ENCODE measurements at regions not wholly inside any gene's neighbourhood (a gene's known extent, or its start where the extent isn't known, plus 50 kb on each side); places are given as distances from the start of the nearest gene placed in this dataset.

GRCh38 chr5:3282841-3283240 is 312.8 kb upstream of the IRX1 start:
- Histone ChIP-seq H3K4me1 (replicated peaks) (no peaks in the 10 kb centered on the region), H3K4me3 (no peak overlapping the region), H3K27ac (no peak overlapping the region), H3K9me3 (no peaks in the 10 kb centered on the region), H3K36me3 (no peaks in the 10 kb centered on the region), H3K27me3 (replicated peaks; ENCODE audit: insufficient read depth) (no peaks in the 10 kb centered on the region)
- intact Hi-C loops (cut with DNase I): no loop called here
- TF ChIP-seq, protein P1, sequence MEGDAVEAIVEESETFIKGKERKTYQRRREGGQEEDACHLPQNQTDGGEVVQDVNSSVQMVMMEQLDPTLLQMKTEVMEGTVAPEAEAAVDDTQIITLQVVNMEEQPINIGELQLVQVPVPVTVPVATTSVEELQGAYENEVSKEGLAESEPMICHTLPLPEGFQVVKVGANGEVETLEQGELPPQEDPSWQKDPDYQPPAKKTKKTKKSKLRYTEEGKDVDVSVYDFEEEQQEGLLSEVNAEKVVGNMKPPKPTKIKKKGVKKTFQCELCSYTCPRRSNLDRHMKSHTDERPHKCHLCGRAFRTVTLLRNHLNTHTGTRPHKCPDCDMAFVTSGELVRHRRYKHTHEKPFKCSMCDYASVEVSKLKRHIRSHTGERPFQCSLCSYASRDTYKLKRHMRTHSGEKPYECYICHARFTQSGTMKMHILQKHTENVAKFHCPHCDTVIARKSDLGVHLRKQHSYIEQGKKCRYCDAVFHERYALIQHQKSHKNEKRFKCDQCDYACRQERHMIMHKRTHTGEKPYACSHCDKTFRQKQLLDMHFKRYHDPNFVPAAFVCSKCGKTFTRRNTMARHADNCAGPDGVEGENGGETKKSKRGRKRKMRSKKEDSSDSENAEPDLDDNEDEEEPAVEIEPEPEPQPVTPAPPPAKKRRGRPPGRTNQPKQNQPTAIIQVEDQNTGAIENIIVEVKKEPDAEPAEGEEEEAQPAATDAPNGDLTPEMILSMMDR (IDR thresholded peaks at IDR 0.05): no peak
- TF ChIP-seq POLR2A (IDR thresholded peaks at IDR 0.05): no peak
- no peak for TF ChIP-seq POLR2AphosphoS5 (IDR thresholded peaks at IDR 0.05)
- 93% methylated on average over 20 of the region's 20 CpGs for WGBS
- DNase-seq (ENCODE audit: low spot score): no peak

GRCh38 chr5:3281366-3281765 is 314.3 kb upstream of the IRX1 start:
- Histone ChIP-seq H3K27ac (no peak overlapping the region), H3K9me3 (no peaks in the 10 kb centered on the region), H3K4me1 (replicated peaks) (no peaks in the 10 kb centered on the region), H3K27me3 (replicated peaks; ENCODE audit: insufficient read depth) (no peaks in the 10 kb centered on the region), H3K36me3 (no peaks in the 10 kb centered on the region), H3K4me3 (no peak overlapping the region)
- TF ChIP-seq, protein P1 (IDR thresholded peaks at IDR 0.05): no peak
- TF ChIP-seq POLR2A (IDR thresholded peaks at IDR 0.05) (no peak), POLR2AphosphoS5 (IDR thresholded peaks at IDR 0.05) (no peak)
- no peak for DNase-seq (ENCODE audit: low spot score)
- WGBS: 91% methylated on average over 7 of the region's 7 CpGs
- intact Hi-C loops (cut with DNase I): no loop called here

DNA sequence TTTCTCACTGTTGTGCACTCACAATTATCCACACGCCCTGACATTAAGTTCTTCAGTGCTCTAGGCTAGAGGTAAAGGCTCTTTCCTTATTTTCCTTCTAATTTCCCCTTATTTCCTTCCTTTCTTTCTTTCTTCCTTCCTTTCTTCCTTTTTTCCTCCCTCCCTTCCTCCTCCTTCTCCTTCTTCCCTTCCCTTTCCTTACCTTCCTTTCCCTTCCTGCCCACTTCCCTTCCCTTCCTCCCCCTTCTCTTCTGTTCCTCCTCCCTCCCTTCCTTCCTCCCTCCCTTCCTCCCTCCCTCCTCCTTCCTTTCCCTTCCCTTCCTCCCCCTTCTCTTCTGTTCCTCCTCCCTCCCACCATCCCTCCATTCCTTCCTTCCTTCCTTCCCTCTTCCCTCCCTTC is 317.0 kb upstream of the IRX1 start:
- Histone ChIP-seq H3K4me1 (replicated peaks) (no peaks in the 10 kb centered on the region), H3K36me3 (no peaks in the 10 kb centered on the region), H3K27me3 (replicated peaks; ENCODE audit: insufficient read depth) (no peaks in the 10 kb centered on the region), H3K4me3 (no peak overlapping the region), H3K27ac (no peak overlapping the region), H3K9me3 (no peaks in the 10 kb centered on the region)
- 72% methylated on average over 1 of the region's 1 CpG for WGBS
- intact Hi-C loops (cut with DNase I): no loop called here
- TF ChIP-seq POLR2A (IDR thresholded peaks at IDR 0.05) (no peak), POLR2AphosphoS5 (IDR thresholded peaks at IDR 0.05) (no peak)
- TF ChIP-seq, protein P1 (IDR thresholded peaks at IDR 0.05): no peak
- no peak for DNase-seq (ENCODE audit: low spot score)

DNA sequence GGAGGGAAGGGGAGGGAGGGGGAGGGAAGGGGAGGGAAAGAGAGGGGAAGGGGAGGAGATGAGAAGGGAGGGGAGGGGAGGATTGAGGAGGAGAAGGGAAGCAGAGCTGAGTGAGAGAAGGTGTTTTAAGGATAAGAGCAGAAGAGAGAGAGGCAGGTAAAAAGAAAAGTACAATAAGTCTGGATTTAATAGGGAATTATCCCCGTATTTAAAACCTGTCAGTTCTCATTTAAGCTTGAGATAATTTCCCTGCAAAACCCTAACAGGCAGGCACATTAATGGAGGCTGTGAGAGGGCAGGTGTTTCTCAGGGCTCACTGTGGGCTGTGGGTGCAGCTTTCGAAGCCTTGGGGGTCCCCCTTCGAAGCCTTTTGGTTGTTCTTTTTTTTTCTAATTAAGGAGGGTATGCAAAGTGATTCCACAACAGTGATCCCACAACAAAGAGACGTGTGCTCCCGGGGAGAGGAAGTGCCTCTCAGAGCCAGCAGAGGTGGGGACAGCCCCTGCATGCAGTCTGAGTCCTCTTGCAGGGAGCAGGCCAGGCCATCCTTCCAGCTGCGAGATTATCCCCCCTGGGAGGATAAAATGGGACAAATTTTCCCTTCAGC is 317.9 kb upstream of the IRX1 start:
- intact Hi-C loops (cut with DNase I): no loop called here
- Histone ChIP-seq H3K27me3 (replicated peaks; ENCODE audit: insufficient read depth) (no peaks in the 10 kb centered on the region), H3K4me3 (no peak overlapping the region), H3K4me1 (replicated peaks) (no peaks in the 10 kb centered on the region), H3K36me3 (no peaks in the 10 kb centered on the region), H3K27ac (no peak overlapping the region), H3K9me3 (no peaks in the 10 kb centered on the region)
- TF ChIP-seq POLR2A (IDR thresholded peaks at IDR 0.05): no peak
- TF ChIP-seq, protein P1 (IDR thresholded peaks at IDR 0.05): no peak
- TF ChIP-seq POLR2AphosphoS5 (IDR thresholded peaks at IDR 0.05): no peak
- 23% methylated on average over 6 of the region's 6 CpGs for WGBS
- no peak for DNase-seq (ENCODE audit: low spot score)

GRCh38 chr5:3276896-3277295 is 318.7 kb upstream of the IRX1 start:
- no peak for DNase-seq (ENCODE audit: low spot score)

More at GRCh38 chr5:3276896-3277295, 318.7 kb upstream of the IRX1 start:
- whole genome bisulfite sequencing: 68% methylated on average over 7 of the region's 7 CpGs
- no peak overlapping the region for H3K4me3 ChIP-seq
- no peak overlapping the region for H3K27ac ChIP-seq
- intact Hi-C loops (cut with DNase I): no loop called here
- H3K27me3 ChIP-seq (replicated peaks; ENCODE audit: insufficient read depth): no peaks in the 10 kb centered on the region
- H3K36me3 ChIP-seq: no peaks in the 10 kb centered on the region
- H3K4me1 ChIP-seq (replicated peaks): no peaks in the 10 kb centered on the region
- TF ChIP-seq POLR2AphosphoS5 (IDR thresholded peaks at IDR 0.05): no peak
- TF ChIP-seq POLR2A (IDR thresholded peaks at IDR 0.05): no peak
- TF ChIP-seq, protein P1 (IDR thresholded peaks at IDR 0.05): no peak
- no peaks in the 10 kb centered on the region for H3K9me3 ChIP-seq
